GM19452 (cell line): ENCODE measurements at regions not wholly inside any gene's neighbourhood (a gene's known extent, or its start where the extent isn't known, plus 50 kb on each side); places are given as distances from the start of the nearest gene placed in this dataset.
A peak's percentile ranks its signal among the peaks of the same experiment; 100 is the strongest.
"Not testable (repeated sequence)": the region's sequence is repeated elsewhere in the genome, so short reads cannot be mapped to it uniquely, and the experiment has no call there.

Experiments used
- ATAC-seq: cut with Tn5 transposase; IDR thresholded peaks from one replicate; pipeline ENCODE4 v1.9.1; 2021; ENCODE audit not compliant: unreplicated experiment

DNA sequence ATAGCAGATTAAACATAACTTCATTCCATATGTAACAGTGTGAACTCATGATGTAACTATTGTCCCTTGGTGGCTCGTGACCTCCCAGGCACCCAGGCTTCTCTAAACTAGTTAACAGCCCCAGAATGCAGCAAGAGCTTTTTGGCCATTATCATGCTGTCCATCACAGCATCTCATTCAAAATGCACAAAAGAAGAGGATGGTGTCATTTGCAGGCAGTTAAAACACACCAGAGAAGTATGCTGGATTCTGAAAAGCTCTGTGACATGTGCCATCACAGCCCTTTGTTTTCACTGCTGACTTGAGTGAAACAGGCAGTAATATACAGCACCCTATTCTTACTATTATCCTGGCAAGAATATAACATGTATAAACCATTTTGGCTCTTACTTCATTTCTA is 117.6 kb upstream of the CHMP2B start:
- ATAC-seq = no peak

DNA sequence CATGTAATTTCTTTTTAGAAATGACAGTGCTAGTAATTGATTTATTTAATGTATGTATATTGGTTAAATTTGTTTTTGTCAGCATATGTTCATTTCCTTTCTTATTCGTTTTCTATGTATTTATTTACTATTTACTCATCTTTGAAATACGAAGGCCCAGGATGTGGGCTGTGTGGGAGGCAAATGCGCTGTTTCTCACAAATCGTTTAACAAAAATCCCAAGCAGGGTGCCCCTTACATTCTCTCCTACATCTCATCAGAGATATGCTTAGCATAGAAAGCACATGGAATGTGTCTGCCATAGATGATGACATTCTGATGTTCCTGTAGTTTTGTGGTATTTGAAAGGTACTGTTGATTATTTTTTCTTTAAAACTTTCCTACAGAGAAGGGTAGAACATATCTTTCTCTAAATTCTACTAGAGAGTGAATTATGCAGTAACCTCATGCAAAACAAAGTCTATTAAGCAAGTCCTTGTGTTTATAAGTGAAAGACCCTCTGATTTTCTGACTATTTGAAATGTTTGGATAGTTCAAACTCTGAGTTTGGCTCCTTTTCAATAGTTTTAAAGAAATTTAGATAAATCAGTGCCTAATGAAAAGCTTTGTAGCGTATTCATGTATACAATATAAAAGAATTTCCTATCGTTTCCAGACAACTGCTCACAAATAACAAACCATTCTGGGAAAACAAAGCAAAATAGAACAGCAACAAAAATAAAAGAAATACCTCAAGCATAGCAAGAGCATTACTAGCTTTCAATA is 111.1 kb upstream of the VGLL3 start:
- ATAC-seq = no peak

GRCh38 chr3:87097733-87098132 is 106.8 kb upstream of the VGLL3 start:
- ATAC-seq = not testable (repeated sequence)

DNA sequence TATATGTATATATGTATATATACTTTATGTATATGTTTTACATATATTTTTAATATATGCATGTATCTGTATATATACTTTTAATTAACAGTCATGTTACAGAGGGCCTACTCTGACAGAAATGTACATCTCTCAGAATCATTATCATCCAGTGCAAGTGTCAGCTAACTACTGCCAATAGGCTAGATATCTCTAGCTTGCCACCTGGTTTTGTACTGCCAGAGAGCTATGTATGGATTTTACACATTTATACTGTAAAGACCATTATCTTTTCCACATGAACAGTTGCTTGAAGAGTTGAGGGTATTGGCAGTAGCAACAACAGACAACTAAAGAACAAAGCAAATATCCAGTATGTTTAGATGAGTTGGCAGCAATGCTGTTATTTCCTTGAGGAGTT is 99.7 kb upstream of the VGLL3 start:
- ATAC-seq = no peak

- peak; percentile 67 for ATAC-seq
These were observed 98.3 kb upstream of the VGLL3 start for GRCh38 chr3:87088993-87089841.

- peak; percentile 11 for ATAC-seq
These were observed 97.6 kb upstream of the VGLL3 start for GRCh38 chr3:87088430-87088992.

- ATAC-seq = no peak
These were observed 93.9 kb upstream of the VGLL3 start for GRCh38 chr3:87084868-87085267.

DNA sequence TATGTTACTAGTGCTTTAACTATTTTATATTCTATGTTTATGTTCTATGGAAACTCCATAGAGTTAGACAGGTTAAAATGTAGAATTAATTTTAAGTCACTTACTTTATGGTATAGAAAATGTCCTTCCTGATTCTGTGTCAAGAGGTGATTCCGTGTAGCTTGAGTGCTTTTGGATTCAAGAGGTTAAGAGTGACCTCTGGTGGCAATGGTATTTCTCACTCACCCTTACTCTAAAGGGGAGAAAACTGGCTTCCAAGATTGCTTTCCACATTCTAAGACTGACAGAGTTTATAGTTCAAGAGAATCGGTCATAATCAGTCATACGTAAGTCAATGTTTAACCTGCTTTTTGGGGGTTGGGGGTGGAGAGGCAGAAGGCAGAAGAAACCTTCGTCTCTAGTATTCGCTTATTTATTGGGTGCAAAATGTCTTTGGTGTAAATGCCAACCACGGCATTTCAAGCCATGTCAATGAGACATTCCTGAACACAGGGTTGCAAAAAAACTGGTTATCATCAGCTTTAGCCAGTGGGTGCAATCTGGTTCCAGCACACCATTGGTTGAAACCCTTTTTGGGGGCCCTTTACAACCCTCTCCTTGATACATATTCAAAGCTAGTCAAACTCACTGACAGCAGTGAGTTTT is 92.0 kb upstream of the VGLL3 start:
- peak; percentile 61 for ATAC-seq

DNA sequence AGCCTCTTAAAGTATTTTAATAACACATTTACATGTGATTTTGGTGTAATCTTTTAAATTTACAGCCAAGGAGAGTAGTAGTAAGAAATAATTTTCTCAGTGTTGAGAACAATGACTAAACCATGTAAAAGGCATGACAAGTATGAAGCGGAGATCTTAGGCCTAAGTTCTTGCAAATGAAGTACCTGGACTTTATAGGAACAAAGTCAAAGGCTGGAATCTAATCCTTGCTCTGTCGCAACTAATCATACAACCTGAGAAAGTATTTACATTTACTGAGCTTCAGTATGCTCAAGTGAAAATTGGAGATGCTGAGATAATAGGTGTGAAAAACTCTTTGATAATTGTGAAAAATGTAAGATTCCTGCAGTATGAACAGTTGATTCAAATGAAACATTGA is 86.4 kb upstream of the VGLL3 start:
- ATAC-seq = no peak

- no peak for ATAC-seq
These were observed 86.0 kb upstream of the VGLL3 start for GRCh38 chr3:87076946-87077345.

GRCh38 chr3:87073496-87074145 is 82.7 kb upstream of the VGLL3 start:
- no peak for ATAC-seq

DNA sequence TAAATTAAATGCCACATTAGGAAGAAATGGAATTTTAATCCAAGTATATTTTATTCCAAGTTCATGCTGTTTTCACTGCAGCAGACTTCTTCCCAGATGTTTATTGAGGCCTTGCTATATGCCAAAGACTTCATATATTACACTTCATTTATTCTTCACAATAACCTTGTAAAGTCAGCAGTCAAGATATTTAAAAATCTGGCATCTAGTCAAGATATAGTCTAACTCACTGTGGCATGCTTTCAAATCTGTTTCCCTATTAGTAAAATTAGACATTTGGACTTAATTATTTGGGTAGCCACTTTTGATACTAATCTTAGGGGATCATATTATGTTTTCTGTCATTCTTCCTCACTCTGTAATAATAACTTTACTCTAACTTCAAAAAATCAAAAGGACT is 81.5 kb upstream of the VGLL3 start:
- ATAC-seq = no peak

- ATAC-seq = no peak
These were observed 79.0 kb upstream of the VGLL3 start for GRCh38 chr3:87069971-87070370.

DNA sequence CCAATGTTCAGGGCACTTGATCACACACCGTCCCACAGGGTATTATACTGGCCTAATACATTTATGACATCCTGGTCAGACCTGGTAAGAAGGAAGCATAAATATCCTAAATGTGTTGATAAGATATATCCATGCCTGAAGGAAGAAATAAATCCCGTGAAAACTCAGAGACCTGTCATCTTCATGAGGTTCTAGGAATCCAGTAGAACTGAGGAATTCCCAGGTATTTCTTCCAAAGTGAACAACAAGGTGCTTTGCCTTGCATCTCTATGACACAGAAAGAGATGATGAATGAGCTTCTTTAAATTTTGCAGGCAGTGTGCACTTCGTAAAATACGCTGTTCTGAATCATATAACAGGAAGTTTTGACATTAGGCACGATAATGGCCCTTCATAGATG is 78.1 kb upstream of the VGLL3 start:
- no peak for ATAC-seq

DNA sequence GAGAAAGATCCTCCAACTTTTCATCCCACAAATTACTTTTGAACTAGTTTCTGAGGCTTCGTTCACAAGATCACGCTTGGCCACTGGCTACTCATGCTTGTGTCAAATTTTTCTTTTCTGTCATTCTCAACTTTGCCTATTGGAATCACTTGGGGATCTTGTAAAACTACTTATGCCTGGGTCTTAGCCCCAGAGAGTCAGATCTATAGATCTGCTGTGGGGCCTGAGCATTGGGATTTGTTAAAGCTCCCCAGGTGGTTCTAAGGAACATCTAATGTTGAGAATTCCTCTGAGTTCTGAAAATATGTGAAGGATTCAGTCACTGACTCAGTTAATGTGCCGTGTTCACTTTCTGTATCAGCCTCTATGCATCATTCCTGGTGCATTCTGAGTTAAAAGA is 71.7 kb upstream of the VGLL3 start:
- no peak for ATAC-seq

DNA sequence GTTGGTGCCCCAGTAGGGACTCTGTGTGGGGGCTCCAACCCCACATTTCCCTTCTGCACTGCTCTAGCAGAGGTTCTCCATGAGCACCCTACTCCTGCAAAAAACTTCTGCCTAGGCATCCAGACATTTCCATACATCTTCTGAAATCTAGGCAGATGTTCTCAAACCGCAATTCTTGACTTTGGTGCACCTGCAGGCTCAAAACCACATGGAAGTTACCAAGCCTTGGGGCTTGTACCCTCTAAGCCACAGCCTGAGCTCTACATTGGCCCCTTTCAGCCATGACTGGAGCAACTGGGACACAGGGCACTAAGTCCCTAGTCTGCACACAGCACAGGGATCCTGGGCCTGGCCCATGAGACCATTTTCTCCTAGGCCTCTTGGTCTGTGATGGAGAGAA is 66.5 kb upstream of the VGLL3 start:
- no peak for ATAC-seq

DNA sequence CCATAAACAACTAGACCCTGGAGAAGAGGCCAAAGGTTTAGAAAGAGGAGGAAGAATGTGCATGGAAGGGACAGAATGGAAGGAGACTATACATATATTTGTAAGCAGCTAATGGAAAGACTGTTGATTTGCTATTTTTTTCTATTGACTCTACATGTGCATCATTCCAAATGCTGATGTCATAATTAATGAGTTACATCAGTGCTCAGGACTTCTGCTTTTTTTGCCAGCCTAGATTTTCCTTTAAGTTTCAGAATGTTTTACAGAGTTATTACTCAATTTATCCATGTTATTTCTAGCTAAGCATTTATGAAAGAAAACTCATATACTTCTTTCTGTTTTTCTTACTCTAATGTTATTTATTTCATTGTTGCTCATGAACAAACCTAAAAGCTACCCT is 62.6 kb upstream of the VGLL3 start:
- no peak for ATAC-seq

DNA sequence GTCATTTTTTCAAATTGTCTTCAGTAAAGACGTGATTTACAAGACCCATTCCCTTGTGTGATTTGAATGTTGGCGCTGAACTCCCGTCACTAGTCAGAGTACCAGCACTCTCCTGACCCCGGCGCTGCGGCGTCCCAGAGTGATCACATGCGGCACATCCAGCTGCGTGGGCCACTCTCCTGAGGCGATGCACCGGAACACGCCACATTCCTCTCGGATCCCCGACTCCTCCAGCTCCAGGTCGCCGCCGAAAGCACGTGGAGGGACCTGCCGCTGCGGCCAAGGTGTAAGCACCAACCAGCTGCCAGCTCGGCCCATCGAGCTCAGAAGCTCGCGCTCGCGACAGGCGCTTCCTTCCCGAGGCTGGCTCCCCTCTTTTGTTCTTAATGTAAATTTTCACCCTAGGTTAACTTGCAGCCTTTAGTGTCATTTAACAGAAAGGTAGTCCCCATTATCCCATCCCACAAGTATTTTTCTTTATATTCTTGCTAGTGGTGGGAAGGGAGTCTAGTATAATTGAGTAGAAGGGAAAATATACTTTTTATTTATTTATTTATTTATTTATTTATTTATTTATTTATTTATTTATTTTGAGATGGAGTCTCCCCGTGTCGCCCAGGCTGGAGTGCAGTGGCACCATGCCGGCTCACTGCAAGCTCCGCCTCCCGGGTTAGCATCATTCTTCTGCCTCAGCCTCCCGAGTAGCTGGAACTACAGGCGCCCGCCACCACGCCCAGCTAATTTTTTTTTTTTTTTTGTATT is 61.7 kb upstream of the VGLL3 start:
- ATAC-seq = no peak

DNA sequence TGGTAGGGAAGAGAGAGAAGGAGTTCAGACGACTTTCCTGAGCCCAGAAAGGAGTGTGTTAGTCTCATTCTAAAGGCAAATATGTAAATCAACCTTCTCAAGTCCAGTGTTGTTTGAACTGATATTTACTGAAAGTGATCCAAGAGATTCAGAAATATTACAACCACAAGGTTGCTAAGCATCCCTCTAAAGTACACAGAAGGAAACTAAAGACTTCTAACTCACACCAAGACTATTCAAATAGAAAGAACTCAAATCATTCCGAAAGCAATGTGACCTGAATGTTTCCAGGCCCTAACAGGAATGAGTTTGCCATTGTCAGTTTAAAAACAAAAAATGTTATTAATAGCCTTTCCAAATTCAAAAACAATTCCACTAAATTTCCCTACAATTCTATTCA is 56.9 kb upstream of the VGLL3 start:
- no peak for ATAC-seq

GRCh38 chr3:87046241-87046640 is 55.3 kb upstream of the VGLL3 start:
- no peak for ATAC-seq
